AG20443 (cell line): ENCODE measurements at regions not wholly inside any gene's neighbourhood (a gene's known extent, or its start where the extent isn't known, plus 50 kb on each side); places are given as distances from the start of the nearest gene placed in this dataset.

Experiments
- DNase-seq: peaks from one replicate; pipeline ENCODE4 v3.0.0; 2012; ENCODE audit warnings: low spot score, mixed read lengths

- DNase-seq = peak; percentile 20
Measured at GRCh38 chr2:152227969-152228592, 52.5 kb upstream of the STAM2 start.

GRCh38 chr2:152231446-152231845, 55.9 kb upstream of the STAM2 start:
- DNase-seq = no peak

DNA sequence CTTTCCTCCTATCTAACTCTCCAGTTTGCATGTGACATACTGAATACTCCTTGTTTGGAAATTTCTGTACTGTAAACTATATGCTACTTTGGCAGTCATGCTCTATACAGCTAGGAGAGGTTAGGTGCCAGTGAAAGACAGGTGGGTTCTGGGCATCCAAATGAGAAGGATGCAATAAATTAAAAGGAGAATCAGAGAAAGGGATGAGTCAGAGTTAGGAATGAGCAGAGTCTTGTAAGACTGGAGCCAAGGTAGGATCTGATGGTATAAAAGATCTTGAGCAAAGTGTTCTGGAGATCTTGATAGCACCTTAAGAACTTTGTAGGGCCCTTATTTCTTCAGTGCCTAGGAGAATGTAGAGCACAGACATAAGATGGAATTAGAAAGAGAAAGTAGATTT, 58.7 kb upstream of the STAM2 start:
- no peak for DNase-seq

DNA sequence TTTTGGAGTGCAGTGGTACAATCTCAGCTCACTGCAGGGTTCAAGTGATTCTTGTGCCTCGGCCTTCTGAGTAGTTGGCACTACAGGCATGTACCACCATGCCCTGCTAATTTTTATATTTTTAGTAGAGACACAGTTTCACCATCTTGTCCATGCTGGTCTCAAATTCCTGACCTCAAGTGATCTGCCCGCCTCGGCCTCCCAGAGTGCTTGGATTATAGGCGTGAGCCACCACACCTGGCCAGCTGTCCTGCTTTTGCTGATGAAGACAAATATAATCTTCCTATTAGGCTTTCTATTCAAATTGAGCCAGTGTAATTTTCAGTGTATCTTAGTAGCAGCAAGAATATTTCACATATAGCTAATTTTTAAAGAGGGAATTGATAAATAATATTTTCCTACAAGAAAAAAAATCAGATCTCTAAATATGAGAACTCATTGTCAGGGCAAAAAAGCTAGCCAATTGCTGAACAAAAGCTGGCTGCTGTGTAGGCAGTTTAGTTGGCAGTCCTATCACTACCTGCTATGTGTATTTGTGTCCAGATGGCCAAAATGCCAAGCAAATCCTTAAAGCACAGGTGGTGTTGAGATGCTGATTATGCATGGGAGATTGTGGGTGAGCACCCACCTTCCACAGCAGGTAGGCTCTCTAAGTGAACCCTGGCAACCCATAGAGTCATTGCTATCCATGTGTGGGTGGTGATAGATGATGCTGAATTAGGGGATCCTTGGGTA, 60.8 kb upstream of the STAM2 start:
- DNase-seq = no peak

DNA sequence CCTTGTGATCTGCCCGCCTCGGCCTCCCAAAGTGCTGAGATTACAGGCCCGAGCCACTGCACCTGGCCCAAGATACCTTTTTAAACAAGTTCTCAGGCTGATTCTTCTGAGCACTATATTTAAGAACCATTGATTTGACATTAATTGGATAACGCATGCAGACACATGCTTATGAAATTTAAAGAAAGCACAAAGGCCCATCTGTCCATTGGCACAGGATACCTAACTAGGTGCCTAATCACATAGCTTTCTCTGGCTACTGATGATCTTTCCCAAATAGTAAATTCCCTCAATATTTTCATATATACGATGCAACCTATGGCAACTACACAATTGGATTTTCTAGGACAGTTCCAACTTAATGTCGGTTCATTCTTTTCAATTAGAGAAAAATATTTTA, 62.5 kb upstream of the STAM2 start:
- no peak for DNase-seq

GRCh38 chr2:152240559-152241231, 65.1 kb upstream of the STAM2 start:
- DNase-seq = no peak

DNA sequence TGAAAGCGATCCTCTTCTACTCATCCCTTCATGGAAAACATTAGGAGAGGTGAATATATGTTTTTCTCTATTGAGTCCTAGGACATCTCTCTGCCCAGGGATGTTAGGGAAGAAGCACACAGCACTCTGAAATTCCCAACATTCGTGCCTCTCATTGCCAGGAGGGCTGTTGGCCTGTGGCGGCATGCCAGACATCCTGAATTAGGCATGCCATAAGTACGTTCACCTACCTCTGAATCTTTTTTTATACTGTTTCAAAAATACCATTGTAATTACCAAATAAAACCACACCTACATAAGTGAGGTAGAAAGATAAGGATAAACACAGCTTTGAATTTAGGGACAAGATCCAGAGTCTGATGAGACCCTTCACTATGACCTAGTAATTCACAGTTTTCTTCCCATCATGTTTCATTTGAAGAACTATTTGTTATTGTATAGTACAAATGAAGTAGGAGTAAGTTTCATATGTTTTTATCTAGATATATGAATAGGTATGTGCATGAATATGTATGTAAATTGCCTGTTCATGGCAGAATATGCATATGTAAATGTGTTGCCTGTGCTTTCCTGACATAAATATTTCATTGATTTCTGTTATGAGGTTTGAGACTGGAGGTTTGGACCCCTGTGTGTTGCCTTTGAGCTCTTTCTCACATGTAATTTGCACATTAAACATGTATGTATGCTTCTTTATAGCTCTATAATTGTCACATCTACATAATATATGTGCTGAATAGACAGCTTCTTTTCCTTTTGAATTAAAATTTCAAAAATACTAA, 66.6 kb upstream of the STAM2 start:
- DNase-seq = no peak

- no peak for DNase-seq
Measured at GRCh38 chr2:152242787-152243472, 67.4 kb upstream of the STAM2 start.

GRCh38 chr2:152243761-152244640, 68.4 kb upstream of the STAM2 start:
- DNase-seq = no peak

DNA sequence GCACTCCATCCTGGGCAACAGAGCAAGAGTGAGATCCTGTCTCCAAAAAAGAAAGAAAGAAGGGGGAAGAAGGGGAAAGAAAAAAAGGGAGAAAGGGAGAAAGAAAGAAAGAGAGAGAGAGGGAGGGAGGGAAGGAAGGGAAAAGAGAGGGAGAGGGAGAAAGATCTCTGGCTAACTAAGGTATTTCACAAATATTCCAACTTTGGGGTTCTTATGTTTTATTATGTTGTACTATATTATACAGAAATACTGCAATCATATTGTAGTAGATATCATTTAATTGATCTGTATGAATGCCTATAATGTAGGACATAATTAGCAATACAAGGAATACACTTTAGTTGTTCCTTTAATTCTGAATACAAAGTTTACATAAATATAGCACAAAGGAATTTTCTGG, 70.1 kb upstream of the STAM2 start:
- DNase-seq = no peak

DNA sequence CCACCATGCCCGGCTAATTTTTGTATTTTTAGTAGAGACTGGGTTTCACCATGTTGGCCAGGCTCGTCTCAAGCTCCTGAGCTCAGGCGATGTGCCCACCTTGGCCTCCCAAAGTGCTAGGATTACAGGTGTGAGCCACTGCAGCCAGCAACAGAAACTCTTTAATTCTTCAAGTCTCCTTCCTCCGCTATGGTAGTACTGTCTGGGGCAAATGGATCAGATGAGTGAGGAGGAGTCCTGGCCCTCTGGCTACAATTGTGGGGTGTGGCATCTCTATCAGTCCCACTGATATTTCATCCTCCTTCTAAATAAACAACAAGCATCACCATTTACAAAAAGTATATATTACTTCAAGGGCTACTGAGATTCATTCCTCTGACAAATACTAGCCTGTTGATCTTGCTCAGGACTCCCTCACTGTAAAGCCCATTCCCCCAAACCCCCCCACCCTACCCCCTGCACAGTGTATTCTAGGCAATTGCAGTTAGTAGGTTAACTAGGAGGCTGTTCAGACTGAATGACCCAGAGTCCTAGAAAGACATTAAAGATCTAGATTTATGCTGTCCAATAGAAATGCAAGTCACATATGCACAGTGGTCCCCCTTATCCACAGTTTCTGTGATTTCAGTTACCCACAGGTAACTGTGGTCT, 71.2 kb upstream of the STAM2 start:
- DNase-seq = no peak

DNA sequence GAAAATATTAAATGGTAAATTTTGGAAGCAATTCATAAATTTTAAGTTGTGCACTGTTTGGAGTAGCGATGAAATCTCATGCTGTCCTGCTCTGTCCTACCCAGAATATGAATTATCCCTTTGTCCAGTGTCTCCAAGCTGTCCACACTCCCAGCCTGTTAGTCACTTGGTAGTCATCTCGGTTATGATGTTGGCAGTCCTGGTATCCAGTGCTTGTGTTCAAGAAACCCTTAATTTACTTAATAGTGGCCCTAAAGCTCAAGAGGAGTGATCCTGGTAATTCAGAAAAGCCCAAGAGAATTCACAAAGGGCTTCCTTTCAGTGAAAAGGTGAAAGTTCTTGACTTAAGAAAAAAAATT, 71.8 kb upstream of the STAM2 start:
- DNase-seq = peak; percentile 53

DNA sequence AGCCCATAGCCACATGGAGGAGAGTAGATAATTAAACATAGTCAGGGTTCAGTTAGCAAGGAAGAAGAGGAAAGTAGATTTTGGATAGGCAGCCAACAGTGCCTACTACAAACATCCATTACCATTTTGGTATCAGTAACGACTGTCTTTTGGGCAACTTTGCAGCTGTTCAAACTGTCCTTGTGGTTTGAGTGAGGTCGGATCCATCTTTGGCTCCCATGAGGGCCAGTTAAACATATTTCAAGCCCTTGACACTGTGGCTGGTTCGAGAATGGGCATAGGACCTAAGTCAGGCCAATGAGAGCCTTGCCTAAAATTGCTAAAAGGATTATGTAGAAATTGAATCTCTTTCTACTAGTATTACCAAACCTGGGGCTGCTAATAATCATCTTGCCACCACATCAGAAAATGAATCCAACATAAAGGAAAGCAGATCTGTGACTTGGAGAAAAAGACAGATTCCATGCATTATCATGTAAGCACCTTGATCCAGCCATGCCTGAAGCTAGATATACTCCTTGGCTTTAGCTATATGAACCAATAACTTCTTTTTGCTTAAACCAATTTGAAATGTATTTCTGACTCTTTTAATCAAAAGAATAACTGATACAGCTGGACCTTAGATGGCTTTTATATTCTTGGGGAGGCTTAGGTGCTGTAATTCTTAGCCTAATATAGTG, 75.0 kb upstream of the STAM2 start:
- DNase-seq = no peak

- DNase-seq = no peak
Measured at GRCh38 chr2:152251211-152251610, 75.6 kb upstream of the STAM2 start.

- no peak for DNase-seq
Measured at GRCh38 chr2:152251811-152252210, 76.2 kb upstream of the STAM2 start.

DNA sequence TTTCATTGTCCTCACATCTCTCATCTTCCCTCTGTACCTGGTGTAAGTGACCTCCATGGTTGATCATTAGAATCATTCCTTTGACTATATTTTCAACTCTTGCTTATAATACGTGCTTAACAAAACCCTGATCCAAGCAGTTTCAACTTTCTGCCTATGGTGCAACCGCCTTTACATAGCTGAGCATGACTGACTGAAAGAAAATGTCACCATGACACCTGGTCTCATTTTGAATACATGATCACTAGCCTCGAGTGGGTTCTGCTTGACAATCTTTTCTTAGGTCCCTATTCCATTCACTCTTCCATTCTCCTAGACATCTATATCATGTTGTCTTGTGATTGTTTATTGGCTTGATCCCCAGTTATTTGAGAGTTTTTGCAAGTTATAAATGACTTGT, 78.9 kb upstream of the STAM2 start:
- no peak for DNase-seq

- DNase-seq = no peak
Measured at GRCh38 chr2:152254976-152255375, 79.4 kb upstream of the STAM2 start.

GRCh38 chr2:152255918-152256317, 79.1 kb upstream of the FMNL2 start:
- no peak for DNase-seq

DNA sequence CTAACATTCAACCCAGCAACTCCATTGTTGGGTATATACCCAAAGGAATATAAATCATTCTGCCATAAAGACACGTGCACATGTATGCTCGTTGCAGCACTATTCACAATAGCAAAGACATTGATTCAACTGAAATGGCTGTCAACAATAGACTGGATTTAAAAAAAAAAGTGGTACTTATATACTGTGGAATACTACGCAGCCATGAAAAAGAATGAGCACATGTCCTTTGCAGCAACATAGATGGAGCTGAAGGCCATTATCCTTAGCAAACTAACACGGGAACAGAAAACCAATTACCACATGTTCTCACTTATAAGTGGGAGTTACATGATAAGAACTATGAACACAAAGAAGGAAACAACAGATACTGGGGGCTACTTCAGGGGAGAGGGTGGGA, 74.0 kb upstream of the FMNL2 start:
- DNase-seq = no peak

- DNase-seq = no peak
Measured at GRCh38 chr2:152263911-152264310, 71.1 kb upstream of the FMNL2 start.
